ENCODE measurements at regions not wholly inside any gene's neighbourhood (a gene's known extent, or its start where the extent isn't known, plus 50 kb on each side); places are given as distances from the start of the nearest gene placed in this dataset.

- Histone ChIP-seq H3K27me3 (no peaks in the 10 kb centered on the region), H3K9me3 (no peaks in the 10 kb centered on the region), H3K27ac (no peak overlapping the region), H3K4me1 (peaks cover 0 to 5% of the 10 kb centered on the region in 2 donors), H3K4me3 (no peak overlapping the region), H3K36me3 (no peaks in the 10 kb centered on the region)
- DNase-seq (ENCODE audit: low spot score) = no peak
- TF ChIP-seq CTCF (IDR thresholded peaks at IDR 0.05) = peak; percentile 35 to 72
Observed at GRCh38 chr17:70552230-70552981, 383.1 kb downstream of the KCNJ2 start.

- DNase-seq (ENCODE audit: low spot score) = no peak
- no peak for TF ChIP-seq CTCF (IDR thresholded peaks at IDR 0.05)
- H3K4me1 ChIP-seq = peaks cover 0 to 5% of the 10 kb centered on the region in 2 donors
- H3K36me3 ChIP-seq = no peaks in the 10 kb centered on the region
- no peak overlapping the region for H3K27ac ChIP-seq
- no peak overlapping the region for H3K4me3 ChIP-seq
- no peaks in the 10 kb centered on the region for H3K9me3 ChIP-seq
- no peaks in the 10 kb centered on the region for H3K27me3 ChIP-seq
Observed at GRCh38 chr17:70552982-70553334, 383.6 kb downstream of the KCNJ2 start.

GRCh38 chr17:70555723-70556122 is 386.4 kb downstream of the KCNJ2 start:
- Histone ChIP-seq H3K4me3 (no peak overlapping the region), H3K27me3 (no peaks in the 10 kb centered on the region), H3K9me3 (no peaks in the 10 kb centered on the region), H3K36me3 (no peaks in the 10 kb centered on the region), H3K4me1 (peaks cover 0 to 5% of the 10 kb centered on the region in 2 donors), H3K27ac (no peak overlapping the region)
- TF ChIP-seq CTCF (IDR thresholded peaks at IDR 0.05) = no peak
- DNase-seq (ENCODE audit: low spot score) = no peak

- no peak for TF ChIP-seq CTCF (IDR thresholded peaks at IDR 0.05)
- Histone ChIP-seq H3K9me3 (no peaks in the 10 kb centered on the region), H3K4me1 (peaks cover 0 to 7% of the 10 kb centered on the region in 2 donors), H3K27ac (no peak overlapping the region), H3K4me3 (no peak overlapping the region), H3K36me3 (no peaks in the 10 kb centered on the region), H3K27me3 (no peaks in the 10 kb centered on the region)
- DNase-seq (ENCODE audit: low spot score) = no peak
Observed at GRCh38 chr17:70558821-70559220, 389.5 kb downstream of the KCNJ2 start.

GRCh38 chr17:70560471-70560870 is 391.1 kb downstream of the KCNJ2 start:
- Histone ChIP-seq H3K36me3 (no peaks in the 10 kb centered on the region), H3K4me1 (peaks cover 0 to 7% of the 10 kb centered on the region in 2 donors), H3K9me3 (no peaks in the 10 kb centered on the region), H3K27ac (no peak overlapping the region), H3K4me3 (no peak overlapping the region), H3K27me3 (no peaks in the 10 kb centered on the region)
- TF ChIP-seq CTCF (IDR thresholded peaks at IDR 0.05) = no peak
- DNase-seq (ENCODE audit: low spot score) = no peak

GRCh38 chr17:70562137-70562536 is 392.8 kb downstream of the KCNJ2 start:
- Histone ChIP-seq H3K9me3 (no peaks in the 10 kb centered on the region), H3K27ac (no peak overlapping the region), H3K4me3 (no peak overlapping the region), H3K4me1 (peaks cover 0 to 7% of the 10 kb centered on the region in 2 donors), H3K36me3 (no peaks in the 10 kb centered on the region), H3K27me3 (no peaks in the 10 kb centered on the region)
- no peak for DNase-seq (ENCODE audit: low spot score)
- TF ChIP-seq CTCF (IDR thresholded peaks at IDR 0.05) = no peak
